ENCODE measurements at regions not wholly inside any gene's neighbourhood (a gene's known extent, or its start where the extent isn't known, plus 50 kb on each side); places are given as distances from the start of the nearest gene placed in this dataset.

DNA sequence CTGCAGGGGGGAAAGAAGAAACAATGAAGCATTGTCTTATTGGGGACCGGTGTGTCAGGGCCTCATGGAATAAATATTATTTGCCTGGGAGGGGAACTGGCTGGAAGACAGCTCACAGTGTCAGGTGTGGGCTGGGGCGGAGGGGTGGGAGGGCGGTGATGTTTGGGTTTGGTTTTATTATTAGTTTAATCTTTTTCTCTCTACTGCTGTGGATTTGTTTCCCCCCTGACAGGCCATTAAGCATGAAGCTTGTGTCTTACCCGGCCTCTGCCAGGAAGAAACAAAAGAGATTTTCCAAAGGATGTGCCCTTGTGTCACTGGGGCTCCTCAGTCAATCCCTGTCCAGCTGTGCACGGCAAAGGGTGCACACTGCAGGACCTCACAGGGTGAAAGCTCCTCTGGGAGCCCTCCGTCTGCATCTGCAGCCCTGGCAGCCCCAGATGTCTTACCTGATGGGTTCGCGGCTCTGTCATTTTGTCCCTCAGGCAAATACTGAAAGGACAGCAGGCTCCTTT, 203.1 kb upstream of the TMEM45B start:
- no peaks in the 10 kb centered on the region for H3K36me3 ChIP-seq (ENCODE audit: low read length)
- H4K20me1 ChIP-seq (ENCODE audit: low read depth, low read length) = no peaks in the 10 kb centered on the region
- no peak overlapping the region for H3K9ac ChIP-seq (ENCODE audit: low read length)
- no peaks in the 10 kb centered on the region for H3K9me3 ChIP-seq (ENCODE audit: insufficient read depth, low read length)
- no peaks in the 10 kb centered on the region for H3K9me2 ChIP-seq (replicated peaks; ENCODE audit: insufficient read depth, low read length)
- no peak overlapping the region for H2AFZ ChIP-seq (ENCODE audit: low read depth, low read length, severe bottlenecking)
- H3K79me2 ChIP-seq (ENCODE audit: insufficient read depth, low read length) = no peaks in the 10 kb centered on the region
- no peak for TF ChIP-seq EZH2phosphoT487 (conservative IDR thresholded peaks at IDR 0.05; ENCODE audit: low read length)
- TF ChIP-seq, protein P1, sequence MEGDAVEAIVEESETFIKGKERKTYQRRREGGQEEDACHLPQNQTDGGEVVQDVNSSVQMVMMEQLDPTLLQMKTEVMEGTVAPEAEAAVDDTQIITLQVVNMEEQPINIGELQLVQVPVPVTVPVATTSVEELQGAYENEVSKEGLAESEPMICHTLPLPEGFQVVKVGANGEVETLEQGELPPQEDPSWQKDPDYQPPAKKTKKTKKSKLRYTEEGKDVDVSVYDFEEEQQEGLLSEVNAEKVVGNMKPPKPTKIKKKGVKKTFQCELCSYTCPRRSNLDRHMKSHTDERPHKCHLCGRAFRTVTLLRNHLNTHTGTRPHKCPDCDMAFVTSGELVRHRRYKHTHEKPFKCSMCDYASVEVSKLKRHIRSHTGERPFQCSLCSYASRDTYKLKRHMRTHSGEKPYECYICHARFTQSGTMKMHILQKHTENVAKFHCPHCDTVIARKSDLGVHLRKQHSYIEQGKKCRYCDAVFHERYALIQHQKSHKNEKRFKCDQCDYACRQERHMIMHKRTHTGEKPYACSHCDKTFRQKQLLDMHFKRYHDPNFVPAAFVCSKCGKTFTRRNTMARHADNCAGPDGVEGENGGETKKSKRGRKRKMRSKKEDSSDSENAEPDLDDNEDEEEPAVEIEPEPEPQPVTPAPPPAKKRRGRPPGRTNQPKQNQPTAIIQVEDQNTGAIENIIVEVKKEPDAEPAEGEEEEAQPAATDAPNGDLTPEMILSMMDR (IDR thresholded peaks at IDR 0.05; ENCODE audit: insufficient read depth, low read length, poor library complexity, severe bottlenecking) = no peak
- no peaks in the 10 kb centered on the region for H3F3A ChIP-seq (ENCODE audit: insufficient read depth)
- no peak overlapping the region for H3K27ac ChIP-seq (ENCODE audit: low read depth, low read length)
- no peak overlapping the region for H3K4me2 ChIP-seq (ENCODE audit: low read depth, low read length, poor library complexity, severe bottlenecking)
- H3K27me3 ChIP-seq (ENCODE audit: low read length) = no peaks in the 10 kb centered on the region
- no peak overlapping the region for H3K4me3 ChIP-seq (ENCODE audit: insufficient read depth, low read length, poor library complexity, severe bottlenecking)

DNA sequence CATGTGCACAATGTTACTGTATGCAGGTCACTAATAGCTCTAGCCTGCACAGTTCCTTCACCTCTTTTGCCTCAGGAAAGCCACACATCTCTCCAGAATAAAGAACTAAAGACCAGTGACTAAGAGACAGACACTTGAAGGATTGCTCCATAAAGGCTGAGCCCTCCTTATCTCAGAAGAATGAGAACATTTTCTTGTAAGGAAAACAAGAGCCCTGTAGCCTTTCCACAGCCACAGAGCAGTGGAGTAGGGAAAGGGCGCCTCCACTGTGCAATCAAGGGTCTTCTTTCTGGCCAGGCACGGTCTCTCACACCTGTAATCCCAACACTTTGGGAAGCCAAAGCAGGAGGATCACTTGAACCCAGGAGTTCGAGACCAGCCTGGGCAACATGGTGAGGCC, 202.6 kb upstream of the TMEM45B start:
- Histone ChIP-seq H3K27me3 (ENCODE audit: low read length) (no peaks in the 10 kb centered on the region), H4K20me1 (ENCODE audit: low read depth, low read length) (no peaks in the 10 kb centered on the region), H3K9ac (ENCODE audit: low read length) (no peak overlapping the region), H3F3A (ENCODE audit: insufficient read depth) (no peaks in the 10 kb centered on the region), H3K9me2 (replicated peaks; ENCODE audit: insufficient read depth, low read length) (no peaks in the 10 kb centered on the region), H3K27ac (ENCODE audit: low read depth, low read length) (no peak overlapping the region), H3K4me3 (ENCODE audit: insufficient read depth, low read length, poor library complexity, severe bottlenecking) (no peak overlapping the region), H3K4me2 (ENCODE audit: low read depth, low read length, poor library complexity, severe bottlenecking) (no peak overlapping the region), H3K79me2 (ENCODE audit: insufficient read depth, low read length) (no peaks in the 10 kb centered on the region), H2AFZ (ENCODE audit: low read depth, low read length, severe bottlenecking) (no peak overlapping the region), H3K9me3 (ENCODE audit: insufficient read depth, low read length) (no peaks in the 10 kb centered on the region), H3K36me3 (ENCODE audit: low read length) (no peaks in the 10 kb centered on the region)
- TF ChIP-seq, protein P1 (IDR thresholded peaks at IDR 0.05; ENCODE audit: insufficient read depth, low read length, poor library complexity, severe bottlenecking) = no peak
- TF ChIP-seq EZH2phosphoT487 (conservative IDR thresholded peaks at IDR 0.05; ENCODE audit: low read length) = no peak

- H3K9me3 ChIP-seq (ENCODE audit: insufficient read depth, low read length) = no peaks in the 10 kb centered on the region
- H3K9me2 ChIP-seq (replicated peaks; ENCODE audit: insufficient read depth, low read length) = no peaks in the 10 kb centered on the region
- no peaks in the 10 kb centered on the region for H3K27me3 ChIP-seq (ENCODE audit: low read length)
- H2AFZ ChIP-seq (ENCODE audit: low read depth, low read length, severe bottlenecking) = no peak overlapping the region
- H3K27ac ChIP-seq (ENCODE audit: low read depth, low read length) = no peak overlapping the region
- H3K79me2 ChIP-seq (ENCODE audit: insufficient read depth, low read length) = no peaks in the 10 kb centered on the region
- no peak overlapping the region for H3K9ac ChIP-seq (ENCODE audit: low read length)
- no peak overlapping the region for H3K4me2 ChIP-seq (ENCODE audit: low read depth, low read length, poor library complexity, severe bottlenecking)
- no peak overlapping the region for H3K4me3 ChIP-seq (ENCODE audit: insufficient read depth, low read length, poor library complexity, severe bottlenecking)
- H3K36me3 ChIP-seq (ENCODE audit: low read length) = no peaks in the 10 kb centered on the region
- H3F3A ChIP-seq (ENCODE audit: insufficient read depth) = no peaks in the 10 kb centered on the region
- no peaks in the 10 kb centered on the region for H4K20me1 ChIP-seq (ENCODE audit: low read depth, low read length)
- TF ChIP-seq, protein P1 (IDR thresholded peaks at IDR 0.05; ENCODE audit: insufficient read depth, low read length, poor library complexity, severe bottlenecking) = no peak
- no peak for TF ChIP-seq EZH2phosphoT487 (conservative IDR thresholded peaks at IDR 0.05; ENCODE audit: low read length)
Observed at GRCh38 chr11:129614256-129614944, 201.2 kb upstream of the TMEM45B start.

All from SU-DHL-6 (cell line).